ENCODE measurements at regions not wholly inside any gene's neighbourhood (a gene's known extent, or its start where the extent isn't known, plus 50 kb on each side); places are given as distances from the start of the nearest gene placed in this dataset.

- no peak for DNase-seq
These were observed 95.9 kb upstream of the KLHL25 start for GRCh38 chr15:85890620-85890980.

GRCh38 chr15:85891470-85891869, 96.7 kb upstream of the KLHL25 start:
- no peak for DNase-seq

GRCh38 chr15:85892232-85892631, 97.5 kb upstream of the KLHL25 start:
- DNase-seq: no peak

GRCh38 chr15:85897207-85897894, 102.6 kb upstream of the KLHL25 start:
- no peak for DNase-seq

GRCh38 chr15:85897895-85898717, 103.4 kb upstream of the KLHL25 start:
- no peak for DNase-seq

GRCh38 chr15:85899927-85900326, 105.2 kb upstream of the KLHL25 start:
- DNase-seq: no peak

GRCh38 chr15:85905751-85906450, 111.2 kb upstream of the KLHL25 start:
- no peak for DNase-seq

GRCh38 chr15:85906640-85907039, 111.9 kb upstream of the KLHL25 start:
- DNase-seq: no peak

GRCh38 chr15:85910834-85911233, 116.1 kb upstream of the KLHL25 start:
- DNase-seq: no peak

GRCh38 chr15:85913461-85913860, 118.7 kb upstream of the KLHL25 start:
- no peak for DNase-seq

GRCh38 chr15:85920956-85921355, 126.2 kb upstream of the KLHL25 start:
- DNase-seq: no peak

- no peak for DNase-seq
These were observed 129.4 kb upstream of the KLHL25 start for GRCh38 chr15:85924088-85924487.

GRCh38 chr15:85925649-85926237, 131.0 kb upstream of the KLHL25 start:
- DNase-seq: no peak

GRCh38 chr15:85926834-85927233, 132.1 kb upstream of the KLHL25 start:
- no peak for DNase-seq

GRCh38 chr15:85927931-85928537, 133.3 kb upstream of the KLHL25 start:
- no peak for DNase-seq

- no peak for DNase-seq
These were observed 135.1 kb upstream of the KLHL25 start for GRCh38 chr15:85929786-85930185.

- DNase-seq: no peak
These were observed 137.7 kb upstream of the KLHL25 start for GRCh38 chr15:85932391-85932790.

GRCh38 chr15:85934691-85935090, 140.0 kb upstream of the KLHL25 start:
- DNase-seq: no peak

GRCh38 chr15:85935182-85935581, 140.5 kb upstream of the KLHL25 start:
- no peak for DNase-seq

GRCh38 chr15:85937661-85938060, 142.0 kb upstream of the AGBL1 start:
- no peak for DNase-seq

- no peak for DNase-seq
These were observed 138.3 kb upstream of the AGBL1 start for GRCh38 chr15:85941186-85941855.

GRCh38 chr15:85942632-85943031, 137.0 kb upstream of the AGBL1 start:
- no peak for DNase-seq

All from NCI-H1092 treated with DMSO at 0.1 percent for 48 hours (cell line).